HFF-Myc (cell line): ENCODE measurements at regions not wholly inside any gene's neighbourhood (a gene's known extent, or its start where the extent isn't known, plus 50 kb on each side); places are given as distances from the start of the nearest gene placed in this dataset.

ENCODE experiments used
- DNase-seq: peaks from one replicate; pipeline ENCODE4 v3.0.0-alpha.2; 2011; ENCODE audit warnings: low read depth; ENCODE audit errors: extremely low read depth
- H3K4me3 ChIP-seq: replicated peaks from 2 replicates; pipeline ENCODE4 v1.5.1; 2011; ENCODE audit warnings: low read depth, mild to moderate bottlenecking, control low read depth, low read length
- TF ChIP-seq, protein P1 (sequence below): IDR thresholded peaks from 2 replicates; pipeline ENCODE4 v1.5.1; 2012; ENCODE audit warnings: mild to moderate bottlenecking, low read depth, low read length, control low read depth; ENCODE audit errors: missing control alignments

GRCh38 chr13:90696254-90696653, 651.2 kb upstream of the MIR17HG start:
- TF ChIP-seq, protein P1, sequence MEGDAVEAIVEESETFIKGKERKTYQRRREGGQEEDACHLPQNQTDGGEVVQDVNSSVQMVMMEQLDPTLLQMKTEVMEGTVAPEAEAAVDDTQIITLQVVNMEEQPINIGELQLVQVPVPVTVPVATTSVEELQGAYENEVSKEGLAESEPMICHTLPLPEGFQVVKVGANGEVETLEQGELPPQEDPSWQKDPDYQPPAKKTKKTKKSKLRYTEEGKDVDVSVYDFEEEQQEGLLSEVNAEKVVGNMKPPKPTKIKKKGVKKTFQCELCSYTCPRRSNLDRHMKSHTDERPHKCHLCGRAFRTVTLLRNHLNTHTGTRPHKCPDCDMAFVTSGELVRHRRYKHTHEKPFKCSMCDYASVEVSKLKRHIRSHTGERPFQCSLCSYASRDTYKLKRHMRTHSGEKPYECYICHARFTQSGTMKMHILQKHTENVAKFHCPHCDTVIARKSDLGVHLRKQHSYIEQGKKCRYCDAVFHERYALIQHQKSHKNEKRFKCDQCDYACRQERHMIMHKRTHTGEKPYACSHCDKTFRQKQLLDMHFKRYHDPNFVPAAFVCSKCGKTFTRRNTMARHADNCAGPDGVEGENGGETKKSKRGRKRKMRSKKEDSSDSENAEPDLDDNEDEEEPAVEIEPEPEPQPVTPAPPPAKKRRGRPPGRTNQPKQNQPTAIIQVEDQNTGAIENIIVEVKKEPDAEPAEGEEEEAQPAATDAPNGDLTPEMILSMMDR: no peak
- no peak for DNase-seq
- no peak overlapping the region for H3K4me3 ChIP-seq

DNA sequence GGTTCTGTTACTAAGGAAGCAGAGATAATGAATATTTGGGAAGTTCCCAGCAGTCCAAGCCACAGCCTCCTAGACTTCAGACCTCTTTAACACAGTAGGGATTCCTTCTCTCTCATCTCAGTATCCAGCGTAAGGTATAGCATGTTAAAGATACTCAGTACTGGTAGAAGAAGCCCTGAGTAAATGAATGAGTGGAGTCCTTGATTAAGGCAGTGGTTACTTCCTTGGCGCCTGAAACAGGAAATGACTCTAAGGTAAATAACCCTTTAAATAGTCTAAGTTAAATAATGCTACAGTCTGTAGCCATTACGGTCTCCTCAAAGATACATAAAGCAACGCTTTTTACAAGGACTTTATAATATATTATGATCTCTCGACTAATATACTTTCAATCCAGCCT, 650.8 kb upstream of the MIR17HG start:
- no peak for DNase-seq
- TF ChIP-seq, protein P1: no peak
- no peak overlapping the region for H3K4me3 ChIP-seq

DNA sequence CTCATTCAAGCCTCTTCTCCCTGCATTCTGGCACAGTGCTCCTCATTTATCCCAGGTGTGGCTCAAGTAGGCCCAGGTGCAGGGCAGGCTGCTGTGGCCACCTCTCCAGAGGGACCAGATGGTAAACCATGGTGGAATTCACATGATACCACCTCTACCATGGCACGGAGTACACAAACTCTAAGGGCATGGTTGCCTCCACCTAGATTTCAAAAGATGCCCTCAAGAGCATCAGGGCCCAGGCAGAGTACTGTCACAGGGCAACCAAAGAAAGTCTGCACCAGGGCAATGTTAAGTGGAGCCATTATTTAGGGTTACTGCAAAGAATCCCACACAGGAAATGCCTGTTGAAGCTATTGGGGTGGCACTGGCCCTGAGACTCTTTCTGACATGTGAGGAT, 647.1 kb upstream of the MIR17HG start:
- DNase-seq: no peak
- no peak overlapping the region for H3K4me3 ChIP-seq
- TF ChIP-seq, protein P1: no peak

DNA sequence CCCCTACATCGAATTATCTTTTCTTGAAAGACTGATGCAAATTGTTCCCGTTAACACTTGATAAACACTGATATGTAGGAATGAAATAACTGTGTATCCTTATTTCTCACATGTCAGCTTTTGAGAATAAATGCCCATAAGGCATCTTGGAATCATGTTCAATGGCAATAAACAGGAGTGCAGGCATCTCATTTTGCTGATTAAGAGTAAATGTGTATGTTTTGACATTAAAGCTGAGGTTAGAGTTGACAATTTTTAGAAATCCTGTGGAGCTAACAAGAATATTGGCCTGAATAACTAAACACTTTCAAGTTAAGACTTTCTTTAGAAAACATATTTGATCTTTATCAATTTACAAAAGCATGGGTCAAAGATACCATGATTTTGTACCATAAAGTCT, 646.2 kb upstream of the MIR17HG start:
- DNase-seq: no peak
- TF ChIP-seq, protein P1: no peak
- no peak overlapping the region for H3K4me3 ChIP-seq

DNA sequence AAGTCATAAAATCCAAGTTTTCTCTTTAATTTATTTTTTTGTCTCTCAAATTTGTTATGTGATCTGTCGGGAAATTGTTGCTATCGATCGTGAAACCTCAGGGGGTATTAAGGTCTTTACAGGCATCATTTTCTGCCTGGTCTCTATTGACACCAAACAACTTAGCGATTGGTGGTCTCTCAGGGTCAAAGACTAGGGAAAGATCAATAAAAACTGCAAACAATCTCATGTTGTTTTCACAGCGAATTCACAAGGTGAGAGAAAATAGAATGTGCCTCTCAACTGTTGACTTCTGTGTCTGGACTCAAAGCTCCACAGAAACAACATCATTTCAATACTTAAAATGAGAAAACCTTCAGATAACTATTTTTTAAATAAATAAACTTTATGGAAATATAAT, 645.4 kb upstream of the MIR17HG start:
- TF ChIP-seq, protein P1: no peak
- no peak for DNase-seq

GRCh38 chr13:90706631-90707030, 640.9 kb upstream of the MIR17HG start:
- DNase-seq: no peak
- TF ChIP-seq, protein P1: no peak

More for the DNA sequence above, 645.4 kb upstream of the MIR17HG start:
- H3K4me3 ChIP-seq: no peak overlapping the region

GRCh38 chr13:90708128-90708527, 639.4 kb upstream of the MIR17HG start:
- TF ChIP-seq, protein P1: no peak
- DNase-seq: no peak
- no peak overlapping the region for H3K4me3 ChIP-seq

More at GRCh38 chr13:90706631-90707030, 640.9 kb upstream of the MIR17HG start:
- H3K4me3 ChIP-seq: no peak overlapping the region
